WTC11 (cell line): ENCODE measurements at regions not wholly inside any gene's neighbourhood (a gene's known extent, or its start where the extent isn't known, plus 50 kb on each side); places are given as distances from the start of the nearest gene placed in this dataset.

ENCODE experiments used
- ATAC-seq: fragments of 200-7000 bp; cut with Tn5 transposase; 2 replicates; pipeline ENCODE4 v1.10.0; 2021; ENCODE audit warnings: mild to moderate bottlenecking, moderate library complexity
- CTCF ChIA-PET: fragments of 300-600 bp; sonication (Branson Sonifier 250); formaldehyde crosslinking; loops from one replicate; lab custom pipeline; 2021; ENCODE audit warnings: antibody characterized with exemption; lab: Charles Lee
- POLR2A ChIA-PET: fragments of 350-600 bp; sonication (Branson Sonifier 250); formaldehyde crosslinking; loops from one replicate; lab custom pipeline; 2021; ENCODE audit warnings: antibody characterized with exemption; lab: Charles Lee
- DNase-seq: peaks from one replicate; pipeline ENCODE4 v3.0.0; 2021; ENCODE audit warnings: low spot score
- H3K27ac Mint-ChIP-seq: 2 replicates; pipeline ENCODE4 v1.8.0; 2021; ENCODE audit warnings: mixed read lengths
- H3K27me3 Mint-ChIP-seq: 2 replicates; pipeline ENCODE4 v1.8.0; 2021; ENCODE audit warnings: low read depth, mild to moderate bottlenecking, moderate library complexity, mixed read lengths
- H3K36me3 Mint-ChIP-seq: 2 replicates; pipeline ENCODE4 v1.8.0; 2021; ENCODE audit warnings: mixed read lengths
- H3K4me1 Mint-ChIP-seq: 2 replicates; pipeline ENCODE4 v1.8.0; 2022; ENCODE audit warnings: mixed read lengths
- H3K4me3 Mint-ChIP-seq: 2 replicates; pipeline ENCODE4 v1.8.0; 2021; ENCODE audit warnings: mild to moderate bottlenecking, moderate library complexity, mixed read lengths
- H3K9me3 Mint-ChIP-seq: 2 replicates; pipeline ENCODE4 v1.8.0; 2021; ENCODE audit warnings: mixed read lengths
- CREB1 ChIP-seq: sonication (generic); formaldehyde crosslinking; IDR thresholded peaks from 2 replicates; pipeline ENCODE4 v1.8.0; 2023; ENCODE audit warnings: mild to moderate bottlenecking, missing genetic modification reagents
- E2F5 ChIP-seq: sonication (generic); formaldehyde crosslinking; IDR thresholded peaks from 2 replicates; pipeline ENCODE4 v1.8.1; 2022; ENCODE audit warnings: mild to moderate bottlenecking, moderate library complexity, missing genetic modification reagents
- ERG ChIP-seq: fragments of 250-450 bp; sonication (Bioruptor Pico); IDR thresholded peaks from 2 replicates; pipeline ENCODE4 v1.8.0; 2021; ENCODE audit warnings: mild to moderate bottlenecking
- FOXP1 ChIP-seq: sonication (generic); formaldehyde crosslinking; IDR thresholded peaks from 2 replicates; pipeline ENCODE4 v1.8.0; 2022; ENCODE audit warnings: missing genetic modification reagents, mild to moderate bottlenecking, moderate library complexity, borderline replicate concordance
- GABPB1 ChIP-seq: sonication (generic); formaldehyde crosslinking; IDR thresholded peaks from 2 replicates; pipeline ENCODE4 v1.8.1; 2023; ENCODE audit warnings: mild to moderate bottlenecking, missing genetic modification reagents
- IRF2 ChIP-seq: sonication (generic); formaldehyde crosslinking; IDR thresholded peaks from 2 replicates; pipeline ENCODE4 v1.8.0; 2022; ENCODE audit warnings: low read depth, missing genetic modification reagents, borderline replicate concordance
- KAT7 ChIP-seq: sonication (generic); formaldehyde crosslinking; IDR thresholded peaks from 2 replicates; pipeline ENCODE4 v1.8.1; 2023; ENCODE audit warnings: missing genetic modification reagents, mild to moderate bottlenecking, borderline replicate concordance
- NFATC4 ChIP-seq: fragments of 250-450 bp; sonication (Bioruptor Pico); IDR thresholded peaks from 2 replicates; pipeline ENCODE4 v1.9.0; 2021; ENCODE audit warnings: mild to moderate bottlenecking
- NR1H2 ChIP-seq: sonication (generic); formaldehyde crosslinking; IDR thresholded peaks from 2 replicates; pipeline ENCODE4 v1.9.0; 2021; ENCODE audit warnings: mild to moderate bottlenecking, moderate library complexity, missing genetic modification reagents
- NR2C2 ChIP-seq: sonication (generic); formaldehyde crosslinking; IDR thresholded peaks from 2 replicates; pipeline ENCODE4 v1.8.0; 2022; ENCODE audit warnings: mild to moderate bottlenecking, missing genetic modification reagents
- OVOL2 ChIP-seq: fragments of 250-450 bp; sonication (Bioruptor Pico); IDR thresholded peaks from 2 replicates; pipeline ENCODE4 v1.9.0; 2021; ENCODE audit warnings: mild to moderate bottlenecking, borderline replicate concordance
- PRRX2 ChIP-seq: fragments of 250-450 bp; sonication (Bioruptor Pico); IDR thresholded peaks from 2 replicates; pipeline ENCODE4 v1.8.0; 2021; ENCODE audit warnings: mild to moderate bottlenecking
- RORB ChIP-seq: fragments of 250-450 bp; sonication (Bioruptor Pico); IDR thresholded peaks from 2 replicates; pipeline ENCODE4 v1.9.0; 2021; ENCODE audit warnings: mild to moderate bottlenecking
- TEAD1 ChIP-seq: sonication (generic); formaldehyde crosslinking; IDR thresholded peaks from 2 replicates; pipeline ENCODE4 v1.8.0; 2022; ENCODE audit warnings: mild to moderate bottlenecking, missing genetic modification reagents
- ZBTB21 ChIP-seq: sonication (generic); formaldehyde crosslinking; IDR thresholded peaks from 2 replicates; pipeline ENCODE4 v1.8.1; 2023; ENCODE audit warnings: mild to moderate bottlenecking, missing genetic modification reagents, borderline replicate concordance
- ZNF317 ChIP-seq: sonication (generic); formaldehyde crosslinking; IDR thresholded peaks from 2 replicates; pipeline ENCODE4 v1.8.1; 2023; ENCODE audit warnings: low read depth, mild to moderate bottlenecking, moderate library complexity, missing genetic modification reagents, borderline replicate concordance
- TF ChIP-seq, protein P1 (sequence below): sonication (generic); formaldehyde crosslinking; IDR thresholded peaks from 2 replicates; pipeline ENCODE4 v1.8.1; 2022; ENCODE audit warnings: low read depth, mild to moderate bottlenecking, moderate library complexity, missing genetic modification reagents, borderline replicate concordance
- TF ChIP-seq, protein P2 (sequence below): sonication (generic); formaldehyde crosslinking; IDR thresholded peaks from 2 replicates; pipeline ENCODE4 v1.8.1; 2023; ENCODE audit warnings: mild to moderate bottlenecking, missing genetic modification reagents
- TF ChIP-seq, protein P3 (sequence below): sonication (generic); formaldehyde crosslinking; IDR thresholded peaks from 2 replicates; pipeline ENCODE4 v1.8.1; 2023; ENCODE audit warnings: mild to moderate bottlenecking, missing genetic modification reagents
- TF ChIP-seq, protein P4 (sequence below): sonication (generic); formaldehyde crosslinking; IDR thresholded peaks from 2 replicates; pipeline ENCODE4 v1.8.0; 2022; ENCODE audit warnings: missing genetic modification reagents

DNA sequence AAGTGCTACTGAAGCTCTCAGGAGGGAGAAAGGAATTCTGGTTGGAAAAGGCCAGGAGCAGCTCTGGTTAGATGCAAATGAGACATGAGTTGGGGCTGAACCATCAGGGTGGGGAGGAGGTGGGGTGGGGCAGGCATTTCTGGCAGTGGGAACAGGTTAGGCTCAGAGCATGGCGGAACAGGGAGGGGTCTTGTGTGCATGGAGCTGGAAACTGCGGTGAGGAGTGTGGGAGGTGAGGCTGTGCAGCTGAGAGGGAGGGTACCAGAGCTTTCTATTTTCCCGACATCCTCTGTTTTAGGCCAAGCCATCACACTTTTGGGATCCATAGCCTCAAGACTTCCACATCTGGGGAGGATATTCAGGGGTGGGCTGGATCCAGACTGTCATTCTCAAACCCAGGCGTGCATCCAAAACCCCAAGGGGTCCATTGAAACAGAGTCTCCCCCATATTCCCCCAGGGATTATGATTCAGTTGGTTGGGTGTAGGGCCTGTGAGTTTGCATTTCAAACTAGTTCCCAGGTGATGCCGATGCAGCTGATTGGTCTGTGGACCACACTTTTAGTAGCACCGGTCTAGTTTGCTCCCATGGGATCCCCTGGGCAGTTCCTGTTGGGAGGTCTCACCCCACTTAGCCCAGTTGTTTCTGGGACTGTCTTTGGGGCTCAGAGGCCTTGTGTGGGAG is 100.9 kb upstream of the TLE3 start (continued):
- TF ChIP-seq, protein P1, sequence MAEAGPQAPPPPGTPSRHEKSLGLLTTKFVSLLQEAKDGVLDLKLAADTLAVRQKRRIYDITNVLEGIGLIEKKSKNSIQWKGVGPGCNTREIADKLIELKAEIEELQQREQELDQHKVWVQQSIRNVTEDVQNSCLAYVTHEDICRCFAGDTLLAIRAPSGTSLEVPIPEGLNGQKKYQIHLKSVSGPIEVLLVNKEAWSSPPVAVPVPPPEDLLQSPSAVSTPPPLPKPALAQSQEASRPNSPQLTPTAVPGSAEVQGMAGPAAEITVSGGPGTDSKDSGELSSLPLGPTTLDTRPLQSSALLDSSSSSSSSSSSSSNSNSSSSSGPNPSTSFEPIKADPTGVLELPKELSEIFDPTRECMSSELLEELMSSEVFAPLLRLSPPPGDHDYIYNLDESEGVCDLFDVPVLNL (CRISPR knock-in tag): no peak
- TF ChIP-seq ZBTB21 (CRISPR knock-in tag): no peak
- no peak for TF ChIP-seq FOXP1 (CRISPR knock-in tag)

- CTCF ChIA-PET: interaction anchor here (0.9 to 1.9 kb wide), 2 partner anchors 15 to 290 kb away, joined by 3 to 11 read pairs; no protein-coding TSS in a partner anchor
- no peak for DNase-seq
- H3K36me3 Mint-ChIP-seq: no peaks in the 10 kb centered on the region
- ATAC-seq: no peak
- TF ChIP-seq RORB (CRISPR knock-in tag): no peak
- TF ChIP-seq GABPB1 (CRISPR knock-in tag): peak; percentile 26; the same call in 1 of the 2 replicates
- no peak for TF ChIP-seq TEAD1 (CRISPR knock-in tag)
- no peak for TF ChIP-seq NFATC4 (CRISPR knock-in tag)
- no peak for TF ChIP-seq E2F5 (CRISPR knock-in tag)
- TF ChIP-seq, all 79 proteins: peak for 1
- POLR2A ChIA-PET: no interaction called here
- H3K4me1 Mint-ChIP-seq: peaks cover 46% of the 10 kb centered on the region
- H3K4me3 Mint-ChIP-seq: no peak overlapping the region
- no peaks in the 10 kb centered on the region for H3K9me3 Mint-ChIP-seq
- peak overlapping the region; percentile 72 for H3K27ac Mint-ChIP-seq
- no peaks in the 10 kb centered on the region; the same call in 1 of the 2 replicates for H3K27me3 Mint-ChIP-seq
Measured at GRCh38 chr15:70197945-70198361, 100.2 kb upstream of the TLE3 start.

DNA sequence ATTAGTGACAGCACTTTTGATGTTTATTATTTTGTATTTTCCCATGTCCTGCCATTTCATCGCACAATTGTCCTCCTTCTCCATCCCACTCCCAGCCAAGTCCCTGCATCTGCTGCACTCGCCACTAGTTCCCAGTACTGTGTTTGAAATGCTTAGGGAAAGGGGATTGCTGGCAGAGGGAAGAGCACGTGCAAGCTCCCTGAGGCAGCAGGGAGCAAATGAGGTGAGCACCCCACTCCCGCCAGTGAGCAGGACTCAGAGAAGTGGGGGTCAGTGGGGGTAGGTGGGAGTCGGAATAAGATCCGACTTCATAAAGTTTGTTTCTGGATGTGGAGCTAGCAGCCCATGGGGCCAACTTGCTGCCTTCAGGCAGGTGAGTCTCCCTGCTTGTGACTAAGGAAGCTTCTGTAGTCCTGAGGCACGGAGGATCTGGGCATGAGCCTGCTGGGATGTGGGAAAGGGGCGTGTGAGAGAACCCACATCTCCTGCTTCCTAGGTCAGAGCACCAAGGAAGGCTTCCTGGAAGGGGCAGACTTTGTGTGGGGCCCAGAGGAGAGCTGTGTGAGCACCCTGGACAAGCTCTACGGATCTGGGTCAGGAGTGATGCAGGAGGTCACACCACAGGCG is 99.7 kb upstream of the TLE3 start:
- Mint-ChIP-seq H3K9me3 (peaks cover 1% of the 10 kb centered on the region), H3K36me3 (peaks cover 1% of the 10 kb centered on the region), H3K27me3 (no peaks in the 10 kb centered on the region; the same call in 1 of the 2 replicates), H3K27ac (peak overlapping the region; percentile 92), H3K4me1 (peaks cover 46% of the 10 kb centered on the region), H3K4me3 (no peak overlapping the region)
- ATAC-seq (no peak), DNase-seq (no peak)
- ChIA-PET CTCF (interaction anchor here (1.9 kb wide), 1 partner anchor 14 kb away, joined by 11 read pairs; no protein-coding TSS in a partner anchor), POLR2A (interaction anchor here (0.5 kb wide), 1 partner anchor 66 kb away, joined by 5 read pairs; no protein-coding TSS in a partner anchor)
- TF ChIP-seq, protein P2, sequence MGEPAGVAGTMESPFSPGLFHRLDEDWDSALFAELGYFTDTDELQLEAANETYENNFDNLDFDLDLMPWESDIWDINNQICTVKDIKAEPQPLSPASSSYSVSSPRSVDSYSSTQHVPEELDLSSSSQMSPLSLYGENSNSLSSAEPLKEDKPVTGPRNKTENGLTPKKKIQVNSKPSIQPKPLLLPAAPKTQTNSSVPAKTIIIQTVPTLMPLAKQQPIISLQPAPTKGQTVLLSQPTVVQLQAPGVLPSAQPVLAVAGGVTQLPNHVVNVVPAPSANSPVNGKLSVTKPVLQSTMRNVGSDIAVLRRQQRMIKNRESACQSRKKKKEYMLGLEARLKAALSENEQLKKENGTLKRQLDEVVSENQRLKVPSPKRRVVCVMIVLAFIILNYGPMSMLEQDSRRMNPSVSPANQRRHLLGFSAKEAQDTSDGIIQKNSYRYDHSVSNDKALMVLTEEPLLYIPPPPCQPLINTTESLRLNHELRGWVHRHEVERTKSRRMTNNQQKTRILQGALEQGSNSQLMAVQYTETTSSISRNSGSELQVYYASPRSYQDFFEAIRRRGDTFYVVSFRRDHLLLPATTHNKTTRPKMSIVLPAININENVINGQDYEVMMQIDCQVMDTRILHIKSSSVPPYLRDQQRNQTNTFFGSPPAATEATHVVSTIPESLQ: no peak
- TF ChIP-seq PRRX2 (CRISPR knock-in tag) (no peak), NR2C2 (CRISPR knock-in tag) (no peak), OVOL2 (CRISPR knock-in tag) (no peak), ZNF317 (CRISPR knock-in tag) (no peak), IRF2 (CRISPR knock-in tag) (no peak), ERG (CRISPR knock-in tag) (no peak), CREB1 (CRISPR knock-in tag) (no peak), NR1H2 (CRISPR knock-in tag) (no peak), KAT7 (CRISPR knock-in tag) (no peak)
- TF ChIP-seq, protein P1 (CRISPR knock-in tag): no peak
- TF ChIP-seq, protein P3, sequence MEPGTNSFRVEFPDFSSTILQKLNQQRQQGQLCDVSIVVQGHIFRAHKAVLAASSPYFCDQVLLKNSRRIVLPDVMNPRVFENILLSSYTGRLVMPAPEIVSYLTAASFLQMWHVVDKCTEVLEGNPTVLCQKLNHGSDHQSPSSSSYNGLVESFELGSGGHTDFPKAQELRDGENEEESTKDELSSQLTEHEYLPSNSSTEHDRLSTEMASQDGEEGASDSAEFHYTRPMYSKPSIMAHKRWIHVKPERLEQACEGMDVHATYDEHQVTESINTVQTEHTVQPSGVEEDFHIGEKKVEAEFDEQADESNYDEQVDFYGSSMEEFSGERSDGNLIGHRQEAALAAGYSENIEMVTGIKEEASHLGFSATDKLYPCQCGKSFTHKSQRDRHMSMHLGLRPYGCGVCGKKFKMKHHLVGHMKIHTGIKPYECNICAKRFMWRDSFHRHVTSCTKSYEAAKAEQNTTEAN: no peak
- TF ChIP-seq, protein P4, sequence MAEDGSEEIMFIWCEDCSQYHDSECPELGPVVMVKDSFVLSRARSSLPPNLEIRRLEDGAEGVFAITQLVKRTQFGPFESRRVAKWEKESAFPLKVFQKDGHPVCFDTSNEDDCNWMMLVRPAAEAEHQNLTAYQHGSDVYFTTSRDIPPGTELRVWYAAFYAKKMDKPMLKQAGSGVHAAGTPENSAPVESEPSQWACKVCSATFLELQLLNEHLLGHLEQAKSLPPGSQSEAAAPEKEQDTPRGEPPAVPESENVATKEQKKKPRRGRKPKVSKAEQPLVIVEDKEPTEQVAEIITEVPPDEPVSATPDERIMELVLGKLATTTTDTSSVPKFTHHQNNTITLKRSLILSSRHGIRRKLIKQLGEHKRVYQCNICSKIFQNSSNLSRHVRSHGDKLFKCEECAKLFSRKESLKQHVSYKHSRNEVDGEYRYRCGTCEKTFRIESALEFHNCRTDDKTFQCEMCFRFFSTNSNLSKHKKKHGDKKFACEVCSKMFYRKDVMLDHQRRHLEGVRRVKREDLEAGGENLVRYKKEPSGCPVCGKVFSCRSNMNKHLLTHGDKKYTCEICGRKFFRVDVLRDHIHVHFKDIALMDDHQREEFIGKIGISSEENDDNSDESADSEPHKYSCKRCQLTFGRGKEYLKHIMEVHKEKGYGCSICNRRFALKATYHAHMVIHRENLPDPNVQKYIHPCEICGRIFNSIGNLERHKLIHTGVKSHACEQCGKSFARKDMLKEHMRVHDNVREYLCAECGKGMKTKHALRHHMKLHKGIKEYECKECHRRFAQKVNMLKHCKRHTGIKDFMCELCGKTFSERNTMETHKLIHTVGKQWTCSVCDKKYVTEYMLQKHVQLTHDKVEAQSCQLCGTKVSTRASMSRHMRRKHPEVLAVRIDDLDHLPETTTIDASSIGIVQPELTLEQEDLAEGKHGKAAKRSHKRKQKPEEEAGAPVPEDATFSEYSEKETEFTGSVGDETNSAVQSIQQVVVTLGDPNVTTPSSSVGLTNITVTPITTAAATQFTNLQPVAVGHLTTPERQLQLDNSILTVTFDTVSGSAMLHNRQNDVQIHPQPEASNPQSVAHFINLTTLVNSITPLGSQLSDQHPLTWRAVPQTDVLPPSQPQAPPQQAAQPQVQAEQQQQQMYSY (CRISPR knock-in tag): no peak
